NCI-H2171 (cell line): ENCODE measurements at regions not wholly inside any gene's neighbourhood (a gene's known extent, or its start where the extent isn't known, plus 50 kb on each side); places are given as distances from the start of the nearest gene placed in this dataset.

Source experiments
- DNase-seq: peaks from one replicate; lab custom pipeline; 2025; lab: John Stamatoyannopoulos, UW

GRCh38 chr11:112752563-112752962 lies 208.7 kb upstream of the NCAM1 start:
- no peak for DNase-seq

GRCh38 chr11:112753706-112754105 lies 207.5 kb upstream of the NCAM1 start:
- DNase-seq: no peak

GRCh38 chr11:112759418-112759817 lies 201.8 kb upstream of the NCAM1 start:
- DNase-seq: no peak

- no peak for DNase-seq
Measured at GRCh38 chr11:112760396-112761059, 200.7 kb upstream of the NCAM1 start.

- DNase-seq: no peak
Measured at GRCh38 chr11:112761911-112762706, 199.1 kb upstream of the NCAM1 start.

- no peak for DNase-seq
Measured at GRCh38 chr11:112762707-112763090, 198.5 kb upstream of the NCAM1 start.

- DNase-seq: no peak
Measured at GRCh38 chr11:112765337-112765736, 195.9 kb upstream of the NCAM1 start.

- no peak for DNase-seq
Measured at GRCh38 chr11:112769170-112769569, 192.1 kb upstream of the NCAM1 start.

GRCh38 chr11:112769584-112769983 lies 191.6 kb upstream of the NCAM1 start:
- DNase-seq: no peak

- no peak for DNase-seq
Measured at GRCh38 chr11:112770033-112770432, 191.2 kb upstream of the NCAM1 start.

GRCh38 chr11:112770487-112770886 lies 190.7 kb upstream of the NCAM1 start:
- DNase-seq: no peak

- no peak for DNase-seq
Measured at GRCh38 chr11:112771851-112772250, 189.4 kb upstream of the NCAM1 start.

- DNase-seq: no peak
Measured at GRCh38 chr11:112773264-112773663, 188.0 kb upstream of the NCAM1 start.

- DNase-seq: no peak
Measured at GRCh38 chr11:112776834-112777233, 184.4 kb upstream of the NCAM1 start.

GRCh38 chr11:112777283-112777751 lies 183.9 kb upstream of the NCAM1 start:
- no peak for DNase-seq

- DNase-seq: no peak
Measured at GRCh38 chr11:112778091-112778876, 182.9 kb upstream of the NCAM1 start.

- DNase-seq: no peak
Measured at GRCh38 chr11:112778877-112779266, 182.3 kb upstream of the NCAM1 start.

GRCh38 chr11:112780351-112781087 lies 180.7 kb upstream of the NCAM1 start:
- no peak for DNase-seq

- DNase-seq: no peak
Measured at GRCh38 chr11:112783945-112784322, 177.3 kb upstream of the NCAM1 start.

GRCh38 chr11:112784323-112785073 lies 176.7 kb upstream of the NCAM1 start:
- DNase-seq: peak; percentile 67

- DNase-seq: no peak
Measured at GRCh38 chr11:112785149-112785548, 176.1 kb upstream of the NCAM1 start.
